ENCODE measurements at regions not wholly inside any gene's neighbourhood (a gene's known extent, or its start where the extent isn't known, plus 50 kb on each side); places are given as distances from the start of the nearest gene placed in this dataset.

GRCh38 chr7:18390535-18390907, 105.0 kb upstream of the HDAC9 start:
- no peak for TF ChIP-seq CTCF (IDR thresholded peaks at IDR 0.05; ENCODE audit: extremely low read depth in 1 of 2, insufficient read depth in 1 of 2, low read depth in 1 of 2, low read length in 2 of 2)
- TF ChIP-seq POLR2AphosphoS5 (IDR thresholded peaks at IDR 0.05; ENCODE audit: insufficient read depth, low read depth, low read length): no peak
- TF ChIP-seq POLR2A (IDR thresholded peaks at IDR 0.05; ENCODE audit: low read depth, low read length): no peak
- TF ChIP-seq EZH2 (IDR thresholded peaks at IDR 0.05; ENCODE audit: borderline replicate concordance, low read depth, low read length, severe bottlenecking): no peak
- TF ChIP-seq JUN (IDR thresholded peaks at IDR 0.05; ENCODE audit: borderline replicate concordance, insufficient read depth, insufficient read length, low read depth): no peak
- no peak for TF ChIP-seq MYC (IDR thresholded peaks at IDR 0.05; ENCODE audit: low read depth, low read length)
- no peak for TF ChIP-seq MAX (IDR thresholded peaks at IDR 0.05; ENCODE audit: insufficient read depth, insufficient read length)
- TF ChIP-seq GATA2 (IDR thresholded peaks at IDR 0.05; ENCODE audit: insufficient read depth, insufficient read length, low read depth, low read length): no peak
- TF ChIP-seq FOS (IDR thresholded peaks at IDR 0.05; ENCODE audit: borderline replicate concordance, insufficient read depth, low read length): no peak

All from endothelial cell of umbilical vein (primary cell).